GM23248 (cell line): ENCODE measurements at regions not wholly inside any gene's neighbourhood (a gene's known extent, or its start where the extent isn't known, plus 50 kb on each side); places are given as distances from the start of the nearest gene placed in this dataset.

Source experiments
- EZH2 ChIP-seq: fragments of 200-600 bp; sonication (generic); IDR thresholded peaks from 2 replicates; pipeline ENCODE4 v1.6.1; 2018; ENCODE audit warnings: antibody characterized with exemption, mild to moderate bottlenecking; ENCODE audit not compliant: insufficient read depth, poor library complexity, severe bottlenecking
- EZH2phosphoT487 ChIP-seq: fragments of 200-600 bp; sonication (generic); IDR thresholded peaks from 2 replicates; pipeline ENCODE4 v1.6.1; 2018; ENCODE audit warnings: antibody characterized with exemption, moderate library complexity, mild to moderate bottlenecking, low read depth; ENCODE audit not compliant: insufficient read depth

GRCh38 chr18:56009411-56009810 lies 421.4 kb upstream of the TCF4 start:
- TF ChIP-seq EZH2 (no peak), EZH2phosphoT487 (no peak)
